ENCODE measurements at regions not wholly inside any gene's neighbourhood (a gene's known extent, or its start where the extent isn't known, plus 50 kb on each side); places are given as distances from the start of the nearest gene placed in this dataset.
"Not testable (repeated sequence)": the region's sequence is repeated elsewhere in the genome, so short reads cannot be mapped to it uniquely, and the experiment has no call there.

DNA sequence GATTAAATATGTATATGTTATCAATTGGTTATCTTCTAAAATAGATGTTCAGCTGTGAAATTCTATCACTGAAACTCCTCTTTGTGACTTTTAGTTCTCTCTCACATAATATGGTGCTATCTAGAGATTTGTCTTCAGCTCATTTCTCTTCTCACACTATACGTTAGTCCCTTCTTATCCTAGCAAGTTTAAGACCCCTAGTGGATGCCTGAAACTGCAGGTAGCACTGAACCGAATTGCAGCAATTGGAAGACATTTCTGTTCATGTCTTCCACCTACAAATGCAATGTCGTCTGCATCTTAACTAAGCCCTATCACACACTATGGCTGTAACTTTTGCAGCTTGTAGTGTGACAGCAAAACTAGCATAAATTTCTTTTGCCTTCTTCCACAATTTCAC is 442.7 kb upstream of the POM121L12 start:
- DNase-seq (ENCODE audit: low read depth, low spot score) = no peak

DNA sequence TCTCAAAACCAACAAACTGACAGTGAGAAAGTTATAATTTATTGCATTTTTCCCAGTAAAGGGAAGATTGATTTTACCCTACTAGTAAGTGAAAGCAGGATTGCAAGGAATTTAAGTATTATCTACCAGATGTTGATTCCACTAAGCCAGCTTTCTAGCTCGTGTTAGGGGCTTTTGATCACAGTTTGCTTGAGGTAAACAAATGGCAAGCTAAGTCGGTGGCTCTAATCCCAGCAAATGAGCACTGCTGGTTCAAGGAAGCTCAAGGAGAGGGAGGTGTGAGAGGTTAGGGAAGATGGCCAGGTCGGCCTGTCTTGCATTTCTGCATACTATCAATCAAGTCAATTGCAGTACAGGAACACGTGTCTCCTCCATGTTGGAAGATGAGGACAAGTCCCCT is 448.7 kb upstream of the POM121L12 start:
- DNase-seq (ENCODE audit: low read depth, low spot score) = no peak

DNA sequence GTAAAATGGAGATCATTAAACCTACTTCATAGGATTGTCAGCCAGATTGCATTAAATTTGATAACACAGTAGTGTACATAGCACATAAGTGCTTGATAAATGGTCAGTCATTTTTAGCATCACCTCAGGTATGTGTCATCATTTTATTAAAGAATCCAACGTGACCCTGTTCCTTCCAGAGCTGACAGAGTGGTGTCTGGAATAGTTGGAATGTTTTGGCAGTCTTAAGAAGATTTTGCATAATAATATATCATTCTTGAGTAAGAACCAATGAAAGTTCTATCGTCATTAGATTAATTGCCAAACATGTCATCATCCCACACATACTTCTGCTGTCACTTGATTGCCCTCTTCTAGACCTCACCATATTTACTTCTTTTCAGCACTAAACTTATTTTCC is 451.4 kb upstream of the POM121L12 start:
- no peak for DNase-seq (ENCODE audit: low read depth, low spot score)

DNA sequence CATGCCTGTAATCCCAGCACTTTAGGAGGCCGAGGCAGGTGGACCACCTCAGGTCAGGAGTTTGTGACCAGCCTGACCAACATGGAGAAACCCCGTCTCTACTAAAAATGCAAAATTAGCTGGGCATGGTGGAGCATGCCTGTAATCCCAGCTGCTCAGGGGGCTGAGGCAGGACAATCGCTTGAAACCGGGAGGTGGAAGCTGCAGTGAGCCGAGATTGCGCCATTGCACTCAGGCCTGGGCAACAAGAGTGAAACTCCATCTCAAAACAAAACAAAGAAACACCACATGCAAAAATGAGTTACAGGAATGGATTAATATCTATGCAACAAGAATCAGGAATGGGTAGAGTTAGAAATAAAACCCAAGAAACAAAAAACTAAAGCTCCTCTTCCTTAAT is 462.3 kb upstream of the POM121L12 start:
- not testable (repeated sequence) for DNase-seq (ENCODE audit: low read depth, low spot score)

DNA sequence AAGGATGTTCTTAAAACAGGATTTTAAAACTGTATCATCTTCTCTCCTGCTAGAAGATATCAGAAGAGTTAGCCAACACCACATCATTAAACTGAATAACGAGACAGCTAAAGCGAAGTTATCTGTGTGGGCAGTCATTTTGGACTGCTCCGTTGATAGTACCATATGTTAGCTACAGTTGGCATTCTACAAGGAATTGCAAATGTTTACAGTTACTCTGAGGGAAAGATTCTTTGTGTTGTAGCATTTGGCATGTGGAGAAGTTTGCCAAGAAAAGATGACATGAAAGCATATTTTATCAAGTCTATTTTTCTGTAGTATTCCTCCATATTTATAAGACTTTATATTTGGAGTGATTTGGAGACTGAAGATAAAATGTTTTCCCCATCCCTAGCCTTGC is 464.4 kb upstream of the POM121L12 start:
- DNase-seq (ENCODE audit: low read depth, low spot score) = no peak

DNA sequence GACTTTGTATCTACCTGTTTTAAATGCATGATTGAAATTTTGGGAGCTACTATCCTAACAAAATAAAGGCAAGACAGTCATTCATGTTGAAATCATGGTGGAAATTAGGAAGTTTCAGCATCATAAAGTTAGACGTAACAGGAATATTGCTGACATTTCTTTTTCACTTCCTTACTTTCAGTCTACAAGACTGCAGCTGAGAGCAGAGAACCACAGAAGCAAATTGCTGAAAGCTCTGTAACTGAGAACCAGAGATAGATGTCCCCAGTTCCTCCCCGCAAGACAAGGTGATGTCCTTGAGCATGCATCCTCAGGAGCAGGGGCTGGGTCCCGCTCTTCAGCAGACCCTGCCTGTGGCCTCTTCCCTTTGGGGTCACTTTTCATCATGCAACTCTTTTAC is 466.3 kb upstream of the POM121L12 start:
- no peak for DNase-seq (ENCODE audit: low read depth, low spot score)

DNA sequence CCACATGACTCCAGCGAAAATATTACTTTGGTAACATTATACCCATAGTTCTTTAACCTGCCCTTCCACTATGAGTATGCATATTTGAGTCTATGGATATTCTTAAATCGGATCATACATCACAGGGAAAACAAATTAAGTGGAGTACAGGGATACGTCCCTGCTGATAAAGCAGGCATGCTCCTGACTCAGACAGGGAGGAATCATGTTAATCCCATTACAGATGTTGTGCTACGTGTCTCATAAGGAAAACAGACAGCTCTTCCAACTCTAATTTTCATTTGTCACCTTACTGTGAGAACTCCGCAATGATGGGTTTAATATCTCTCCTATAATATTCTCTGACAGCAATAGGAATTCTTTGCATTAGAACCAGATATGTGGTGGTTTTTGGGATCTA is 469.5 kb upstream of the POM121L12 start:
- DNase-seq (ENCODE audit: low read depth, low spot score) = no peak

DNA sequence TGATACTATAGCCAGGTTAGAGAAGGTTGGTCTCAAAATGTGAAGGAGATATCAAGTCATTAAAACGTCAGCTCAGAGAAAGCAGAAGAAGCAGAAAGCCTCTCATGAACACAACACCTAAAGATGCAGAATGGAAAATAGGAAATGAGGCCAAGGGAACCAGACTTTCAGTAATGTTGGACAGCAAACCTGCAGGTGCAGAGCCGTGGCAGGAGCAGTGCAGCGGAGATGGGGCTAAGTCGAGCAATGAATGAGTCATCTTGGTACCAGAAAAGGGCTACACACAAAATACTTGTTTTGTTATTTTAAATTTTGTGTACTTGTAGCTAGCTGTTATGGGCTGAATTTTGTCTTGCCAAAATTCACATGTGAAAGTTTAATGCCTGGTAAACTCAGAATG is 479.6 kb upstream of the POM121L12 start:
- DNase-seq (ENCODE audit: low read depth, low spot score) = no peak

DNA sequence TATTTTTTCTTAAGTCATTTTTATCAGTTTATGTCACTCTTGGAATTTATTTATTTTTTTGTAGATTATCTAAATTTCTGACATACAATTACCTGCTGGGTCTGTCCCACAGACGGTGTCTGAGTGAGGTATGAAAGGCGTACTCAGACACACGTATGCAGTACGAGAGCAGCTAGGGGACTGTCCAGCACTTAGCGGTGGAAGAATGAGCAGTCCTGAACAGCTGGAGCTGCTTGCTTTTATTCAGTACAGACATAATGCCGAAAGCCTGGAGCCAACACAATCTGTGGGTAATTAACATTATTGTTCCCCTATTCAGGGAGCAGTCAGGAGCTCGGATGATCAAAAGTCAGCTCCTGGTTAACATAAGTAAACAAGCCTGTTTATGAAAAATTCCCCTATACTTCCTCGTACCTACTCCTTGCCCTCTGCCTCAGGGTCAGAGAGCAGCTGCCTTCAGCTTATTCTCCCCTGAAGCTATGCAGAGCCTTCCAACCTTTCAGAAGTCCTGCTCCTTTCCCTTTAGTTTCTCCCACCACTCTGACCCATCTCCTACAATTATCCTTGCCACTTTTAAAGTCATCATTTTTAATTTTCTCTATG is 488.0 kb upstream of the POM121L12 start:
- DNase-seq (ENCODE audit: low read depth, low spot score) = no peak

DNA sequence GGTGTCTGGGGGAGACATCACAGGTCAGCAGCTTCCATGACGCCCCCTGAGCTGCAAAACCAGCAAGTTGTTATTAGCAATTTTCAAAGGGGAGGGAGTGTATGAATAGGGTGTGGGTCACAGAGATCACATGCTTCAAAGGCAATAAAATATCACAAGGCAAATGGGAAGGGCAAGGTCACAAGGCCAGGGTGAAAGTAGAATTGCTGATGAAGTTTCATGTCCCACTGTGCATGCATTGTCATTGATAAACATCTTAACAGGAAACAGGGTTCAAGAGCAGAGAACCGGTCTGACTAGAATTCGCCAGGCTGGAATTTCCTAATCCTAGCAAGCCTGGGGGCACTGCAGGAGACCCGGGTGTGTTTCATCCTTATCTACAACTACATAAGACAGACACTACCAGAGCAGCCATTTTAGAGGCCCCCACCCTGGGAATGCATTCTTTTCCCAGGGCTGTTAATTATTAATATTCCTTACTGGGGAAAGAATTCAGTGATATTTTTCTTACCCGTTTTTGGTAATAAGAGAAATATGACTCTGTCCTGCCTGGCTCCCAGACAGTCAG is 494.2 kb upstream of the POM121L12 start:
- DNase-seq (ENCODE audit: low read depth, low spot score) = not testable (repeated sequence)

DNA sequence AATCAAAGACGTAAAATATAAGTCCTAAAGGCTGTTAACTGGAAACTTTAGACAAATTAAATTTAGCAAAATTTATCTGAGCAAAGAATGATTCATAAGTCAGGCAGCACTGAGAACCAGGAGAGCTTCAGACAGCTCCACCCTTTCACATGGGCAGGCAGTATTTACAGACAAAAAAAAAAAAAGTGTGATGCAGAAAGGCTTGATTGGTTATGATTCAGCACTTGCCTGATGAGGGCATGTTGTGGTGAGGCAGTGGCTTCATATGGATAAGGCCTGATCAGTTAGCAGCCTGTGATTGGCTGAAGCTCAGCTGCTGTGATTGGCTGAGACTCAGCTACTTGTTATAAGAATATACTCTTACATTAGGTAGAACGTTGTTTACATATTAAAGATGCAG is 495.4 kb upstream of the POM121L12 start:
- peak; percentile 31 for DNase-seq (ENCODE audit: low read depth, low spot score)

DNA sequence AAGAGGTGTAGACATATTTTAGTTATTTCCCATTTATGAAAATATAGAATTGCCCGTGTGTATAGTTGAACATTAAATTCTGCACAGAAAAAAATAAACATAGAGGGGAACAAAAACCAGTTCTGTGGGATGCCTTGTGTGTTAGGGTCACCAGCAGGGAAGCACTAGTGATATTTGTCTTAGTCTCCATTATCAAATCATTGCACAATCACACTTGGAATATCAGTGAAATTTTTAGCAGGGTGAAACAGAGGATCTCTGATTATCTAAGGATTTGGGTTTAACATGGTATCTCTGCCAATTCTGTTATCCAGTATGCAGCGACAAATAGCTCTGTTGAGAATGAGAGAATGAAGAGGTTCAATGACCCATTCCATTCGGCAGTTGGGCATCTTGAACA is 496.0 kb upstream of the POM121L12 start:
- DNase-seq (ENCODE audit: low read depth, low spot score) = no peak

DNA sequence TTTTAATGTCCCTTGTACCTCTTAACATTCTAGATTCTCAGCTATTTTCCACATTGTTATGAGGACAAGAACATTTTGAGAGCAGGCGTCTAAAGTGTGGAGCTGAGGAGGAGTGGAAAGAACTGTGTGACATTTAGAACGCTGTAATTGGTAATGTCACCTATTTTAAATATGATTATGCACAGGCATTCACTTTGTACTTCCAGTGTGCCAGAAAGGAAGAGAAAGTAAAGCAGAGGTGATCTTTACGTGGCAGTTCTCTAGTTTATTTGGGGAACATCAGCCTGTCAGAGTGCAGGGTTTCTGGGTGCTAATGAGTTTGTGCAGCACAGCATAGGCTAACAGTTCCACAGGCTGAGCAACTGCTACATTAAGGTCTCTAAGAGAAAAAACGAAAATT is 498.4 kb upstream of the POM121L12 start:
- DNase-seq (ENCODE audit: low read depth, low spot score) = no peak

DNA sequence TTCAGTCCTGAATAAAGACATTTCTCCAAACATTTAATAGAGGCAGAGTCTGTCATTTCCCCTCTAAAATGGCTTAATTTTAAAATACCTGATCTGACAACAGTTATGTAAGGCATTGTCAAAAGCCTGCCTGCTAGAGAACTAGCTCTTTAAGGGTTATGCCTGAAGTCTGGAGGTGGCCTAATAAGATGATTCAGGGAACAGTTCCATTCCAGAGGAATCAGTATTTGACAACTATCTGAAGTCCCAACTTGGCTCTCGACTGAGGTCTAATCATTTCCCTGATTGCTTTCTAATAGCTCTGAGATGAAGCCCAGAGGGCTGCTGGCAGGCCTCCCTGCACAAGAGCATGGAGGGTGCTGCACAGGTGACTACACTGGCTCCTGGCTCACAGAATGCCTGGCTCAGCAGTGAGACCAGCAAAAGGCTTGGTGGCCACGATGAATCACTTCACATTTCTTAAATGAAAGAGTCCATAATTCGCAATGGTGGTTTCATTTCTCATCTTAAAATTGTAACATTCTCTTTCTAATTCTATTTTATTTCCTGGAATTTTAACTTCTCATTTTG is 509.6 kb upstream of the POM121L12 start:
- peak; percentile 4 for DNase-seq (ENCODE audit: low read depth, low spot score)

DNA sequence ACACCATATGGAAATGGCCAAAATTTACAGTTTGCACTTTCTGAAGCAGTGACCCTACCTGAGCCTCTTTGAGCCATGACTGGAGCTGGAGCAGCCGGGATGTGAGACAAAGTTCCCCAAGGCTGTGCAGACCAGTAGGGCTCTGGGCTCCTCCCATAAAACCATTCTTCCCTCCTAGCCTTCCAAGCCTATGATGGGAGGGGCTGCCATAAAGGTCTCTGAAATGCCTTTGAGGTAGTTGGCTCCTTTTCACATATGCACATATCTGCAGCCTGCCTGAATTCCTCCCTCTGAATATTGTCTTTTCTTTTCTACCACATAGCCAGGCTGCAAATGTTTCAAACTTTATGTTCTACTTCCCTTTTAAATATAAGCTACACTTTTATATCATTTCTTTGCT is 516.6 kb upstream of the POM121L12 start:
- no peak for DNase-seq (ENCODE audit: low read depth, low spot score)

DNA sequence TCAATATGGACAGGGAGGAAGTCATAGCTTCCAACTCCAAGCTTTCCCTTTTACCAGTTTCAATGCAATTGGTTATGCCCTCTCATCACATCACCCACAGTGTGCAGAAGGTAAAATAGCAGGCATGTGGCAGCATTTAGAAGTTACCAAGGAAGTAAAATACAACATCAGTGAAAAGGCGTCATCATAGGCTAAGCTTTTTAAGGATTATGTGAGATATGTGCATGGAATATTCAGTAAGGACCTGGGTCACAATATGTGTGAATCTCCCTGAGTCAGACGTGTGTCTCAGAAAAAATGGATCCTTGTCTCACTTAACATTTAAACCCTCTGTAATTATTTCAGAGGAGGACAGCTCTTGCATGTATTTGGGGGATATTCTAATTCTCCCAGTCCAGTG is 522.8 kb upstream of the POM121L12 start:
- DNase-seq (ENCODE audit: low read depth, low spot score) = no peak

DNA sequence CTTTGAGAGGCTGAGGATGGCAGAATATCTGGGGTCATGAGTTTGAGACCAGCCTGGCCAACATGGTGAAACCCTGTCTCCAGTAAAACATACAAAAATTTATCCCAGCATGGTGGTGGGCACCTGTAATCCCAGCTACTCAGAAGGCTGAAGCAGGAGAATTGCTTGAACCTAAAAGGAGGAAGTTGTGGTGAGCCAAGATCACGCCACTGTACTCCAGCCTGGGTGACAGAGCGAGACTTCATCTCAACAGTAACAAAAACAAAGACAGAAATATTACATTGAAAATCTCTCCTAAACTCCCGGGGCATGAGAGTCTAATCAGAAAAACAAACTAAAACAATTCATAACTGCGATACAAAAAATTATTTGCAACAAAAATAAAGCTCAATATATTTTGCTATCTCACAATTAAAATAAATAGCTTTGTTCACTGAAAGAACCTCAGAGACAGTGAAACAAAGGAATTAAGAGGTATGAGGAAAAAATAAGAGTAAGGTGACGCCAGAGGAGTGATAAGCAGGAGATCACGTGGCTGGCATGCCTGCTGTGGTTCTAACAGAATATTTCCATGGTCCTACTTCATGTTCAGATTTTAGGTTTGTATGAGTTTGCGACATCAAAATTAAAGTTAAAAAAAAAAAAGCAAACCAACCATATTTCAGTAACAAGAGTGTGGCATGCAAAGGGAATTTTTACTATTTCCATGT is 527.7 kb upstream of the POM121L12 start:
- DNase-seq (ENCODE audit: low read depth, low spot score) = no peak

DNA sequence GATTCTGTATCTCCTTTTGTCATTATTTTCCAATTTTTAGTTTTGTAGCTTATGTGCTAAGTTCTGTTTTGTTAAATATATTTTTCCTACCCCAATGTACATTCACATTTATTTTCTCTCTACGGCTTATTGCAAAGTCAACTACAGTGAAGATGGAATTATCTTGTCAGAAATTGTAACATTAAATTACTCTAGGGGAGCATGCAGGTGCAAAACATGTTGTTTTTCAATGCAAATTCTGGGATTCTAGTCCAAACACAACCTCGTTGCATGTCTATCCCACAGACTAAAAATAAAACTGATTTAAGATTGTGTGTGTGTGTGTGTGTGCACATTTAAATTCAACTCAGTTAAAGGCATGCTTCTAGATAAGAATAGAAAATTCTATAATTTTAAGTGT is 529.1 kb upstream of the POM121L12 start:
- no peak for DNase-seq (ENCODE audit: low read depth, low spot score)

DNA sequence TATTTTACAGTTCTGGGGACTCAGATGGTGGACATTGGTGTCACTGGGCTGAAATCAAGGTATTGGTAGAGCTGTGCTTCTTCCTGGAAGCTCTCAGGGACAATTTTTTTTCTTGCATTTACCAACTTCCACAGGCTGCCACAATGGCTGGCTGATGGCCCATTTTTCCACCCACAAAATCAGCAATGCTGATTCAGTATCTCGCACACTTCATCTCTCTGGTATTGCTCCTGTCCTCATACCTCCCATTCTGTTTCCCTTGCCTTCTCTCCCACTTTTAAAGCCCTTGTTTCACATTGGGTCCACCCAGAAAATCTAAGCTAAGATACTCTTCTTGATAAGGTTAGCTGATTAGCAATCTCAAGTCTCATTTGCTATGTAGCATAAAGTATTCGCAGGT is 530.9 kb upstream of the POM121L12 start:
- DNase-seq (ENCODE audit: low read depth, low spot score) = peak; percentile 67

DNA sequence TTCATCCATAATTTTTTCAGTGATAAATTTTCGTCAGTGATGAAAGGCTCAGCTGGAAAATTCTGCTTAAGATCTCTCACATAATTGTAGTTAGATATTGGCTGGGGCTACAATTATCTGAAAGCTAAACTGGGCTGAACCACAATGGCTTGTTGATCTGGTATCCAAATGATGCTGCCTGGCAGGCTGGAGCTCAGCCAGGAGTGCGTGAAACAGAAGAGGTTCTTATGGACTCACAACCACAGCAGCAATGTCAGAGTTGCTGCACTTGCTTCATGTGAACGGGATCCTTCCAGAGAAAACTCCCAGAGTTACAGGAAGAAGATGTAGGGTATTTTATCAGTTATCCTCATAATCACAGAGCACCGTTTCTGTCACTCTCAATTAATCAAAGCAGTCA is 533.2 kb upstream of the POM121L12 start:
- no peak for DNase-seq (ENCODE audit: low read depth, low spot score)

DNA sequence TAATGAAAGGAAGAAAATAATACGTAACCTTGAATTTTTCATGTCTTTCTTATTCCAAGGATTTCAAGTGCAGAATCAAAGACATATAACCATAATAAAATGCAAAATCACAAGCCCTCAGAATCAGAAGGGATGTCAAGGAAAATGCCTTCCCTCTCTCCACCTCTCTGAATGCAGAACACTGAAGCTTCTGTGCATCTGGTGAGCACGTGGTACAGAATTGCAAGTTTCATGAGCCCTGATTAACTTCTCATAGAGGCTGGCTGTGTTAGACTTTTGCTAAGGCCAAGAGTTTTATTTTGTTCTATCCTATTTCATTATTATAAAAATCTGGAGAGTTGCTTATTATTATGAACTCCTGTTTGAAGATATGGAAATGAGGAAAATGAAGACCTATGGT is 533.7 kb upstream of the POM121L12 start:
- DNase-seq (ENCODE audit: low read depth, low spot score) = no peak

DNA sequence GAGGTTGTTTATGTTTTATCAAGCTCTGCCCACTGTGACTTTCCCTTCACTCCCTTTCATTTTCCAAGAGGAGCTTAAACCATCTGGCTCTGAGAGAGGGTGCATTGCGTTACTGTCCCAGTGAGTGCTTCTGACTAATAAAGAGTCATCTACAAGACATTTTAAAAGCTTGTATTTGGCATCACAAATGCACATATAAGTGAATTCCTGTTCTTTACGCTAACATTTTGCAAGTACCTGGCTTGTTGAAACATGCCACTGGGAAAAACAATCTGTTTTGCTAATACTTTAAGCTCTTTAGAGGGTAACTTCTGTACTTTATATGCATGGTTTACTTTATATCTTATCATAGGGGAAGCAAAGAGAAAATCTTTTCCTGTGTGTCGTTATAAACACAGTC is 534.6 kb upstream of the POM121L12 start:
- DNase-seq (ENCODE audit: low read depth, low spot score) = peak; percentile 19

DNA sequence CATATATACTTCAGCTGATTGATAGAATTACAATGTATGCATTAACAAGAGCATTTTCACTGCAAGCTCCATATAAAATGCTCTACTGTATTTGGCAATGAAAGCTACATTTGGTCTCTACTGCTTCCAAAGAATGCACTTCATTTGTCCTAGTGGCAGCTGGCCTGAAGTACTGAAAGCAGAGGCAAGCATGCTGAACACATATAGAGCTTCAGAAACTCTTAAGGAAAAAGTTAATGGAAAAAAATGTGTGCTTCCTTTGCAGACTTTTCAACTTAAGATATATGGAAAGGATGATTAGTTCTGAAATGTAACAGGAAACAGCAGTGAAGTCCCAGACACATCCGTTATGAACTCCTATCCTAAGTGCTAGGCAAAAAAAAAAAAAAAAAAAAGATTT is 537.1 kb upstream of the POM121L12 start:
- DNase-seq (ENCODE audit: low read depth, low spot score) = peak; percentile 28

Data from astrocyte of the hippocampus (primary cell).